CD14-positive monocyte (primary cell): ENCODE measurements at regions not wholly inside any gene's neighbourhood (a gene's known extent, or its start where the extent isn't known, plus 50 kb on each side); places are given as distances from the start of the nearest gene placed in this dataset.

Experiments
- DNase-seq, 3 donors: peaks; one replicate each; pipeline ENCODE4 v3.0.0-alpha.2; 2011 to 2022
- H2AFZ ChIP-seq: 2 replicates; pipeline ENCODE4 v1.6.0; 2012; ENCODE audit warnings: mild to moderate bottlenecking, low read depth, low read length, inconsistent platforms; ENCODE audit not compliant: insufficient read depth, poor library complexity, severe bottlenecking
- H3K27ac ChIP-seq, 2 donors: 1 replicate in 1 of 2; 2 replicates in 1 of 2; pipeline ENCODE4 v1.5.1; 2012 to 2013; ENCODE audit warnings: low read length in 2 of 2, control low read depth in 1 of 2, inconsistent platforms in 1 of 2, low read depth in 1 of 2, mild to moderate bottlenecking in 1 of 2
- H3K27me3 ChIP-seq, 2 donors: one replicate each; pipeline versions ENCODE4 v1.6.0 to v1.6.1; 2011 to 2013; ENCODE audit warnings: low read length in 2 of 2; ENCODE audit not compliant: control insufficient read depth in 2 of 2, insufficient read depth in 2 of 2
- H3K36me3 ChIP-seq, 2 donors: replicated peaks in 1 of 2; 1 replicate in 1 of 2; 2 replicates in 1 of 2; pipeline versions ENCODE4 v1.5.1 to v1.6.1; 2012 to 2013; ENCODE audit warnings: low read length in 2 of 2, control low read depth in 1 of 2, inconsistent platforms in 1 of 2, mild to moderate bottlenecking in 1 of 2; ENCODE audit not compliant: insufficient read depth in 2 of 2, control insufficient read depth in 1 of 2
- H3K4me1 ChIP-seq, 2 donors: 1 replicate in 1 of 2; 2 replicates in 1 of 2; pipeline versions ENCODE4 v1.5.1 to v1.6.1; 2012 to 2013; ENCODE audit warnings: low read length in 2 of 2, control low read depth in 1 of 2, inconsistent platforms in 1 of 2, mild to moderate bottlenecking in 1 of 2, moderate library complexity in 1 of 2; ENCODE audit not compliant: insufficient read depth in 2 of 2, control insufficient read depth in 1 of 2
- H3K4me2 ChIP-seq: replicated peaks from 2 replicates; pipeline ENCODE3; 2012; ENCODE audit warnings: low read length, moderate library complexity, mild to moderate bottlenecking; ENCODE audit not compliant: poor library complexity, severe bottlenecking; ENCODE audit errors: extremely low read depth
- H3K4me3 ChIP-seq, 3 experiments: fragments of 200-600 bp in 1 of 3; sonication (generic) in 1 of 3; replicated peaks in 1 of 3; 1 replicate in 2 of 3; 2 replicates in 1 of 3; pipeline ENCODE4 v1.5.1; 2011 to 2013; ENCODE audit warnings: low read length in 3 of 3, mild to moderate bottlenecking in 3 of 3, control low read depth in 2 of 3, low read depth in 2 of 3, inconsistent platforms in 1 of 3, moderate library complexity in 1 of 3
- H3K79me2 ChIP-seq: 2 replicates; pipeline ENCODE4 v1.6.0; 2012; ENCODE audit warnings: mild to moderate bottlenecking, control low read depth, inconsistent platforms, low read length, moderate library complexity; ENCODE audit not compliant: insufficient read depth
- H3K9ac ChIP-seq: 2 replicates; pipeline ENCODE4 v1.6.0; 2017; ENCODE audit warnings: low read length, mild to moderate bottlenecking; ENCODE audit not compliant: insufficient read depth, poor library complexity, severe bottlenecking
- H3K9me3 ChIP-seq, 2 donors: replicated peaks in 1 of 2; 1 replicate in 1 of 2; 2 replicates in 1 of 2; pipeline versions ENCODE4 v1.5.1 to v1.6.1; 2012 to 2013; ENCODE audit warnings: low read length in 2 of 2, control low read depth in 1 of 2; ENCODE audit not compliant: control insufficient read depth in 1 of 2, insufficient read depth in 1 of 2
- H4K20me1 ChIP-seq: 2 replicates; pipeline ENCODE4 v1.6.0; 2012; ENCODE audit warnings: mild to moderate bottlenecking, low read length, control low read depth, moderate library complexity; ENCODE audit not compliant: insufficient read depth
- H3K27ac Mint-ChIP-seq, 7 donors: one replicate each; pipeline ENCODE4 v1.8.0; 2020; ENCODE audit warnings: mild to moderate bottlenecking in 7 of 7, mixed read lengths in 7 of 7, moderate library complexity in 6 of 7, inconsistent platforms in 2 of 7
- H3K27me3 Mint-ChIP-seq, 3 donors: one replicate each; pipeline ENCODE4 v1.8.0; 2021 to 2022; ENCODE audit warnings: low read depth in 3 of 3, mild to moderate bottlenecking in 3 of 3, mixed read lengths in 3 of 3, moderate library complexity in 3 of 3, inconsistent platforms in 1 of 3
- H3K36me3 Mint-ChIP-seq, 2 donors: one replicate each; pipeline ENCODE4 v1.8.0; 2020; ENCODE audit warnings: mixed read lengths in 2 of 2, inconsistent platforms in 1 of 2, mild to moderate bottlenecking in 1 of 2
- H3K4me1 Mint-ChIP-seq: one replicate; pipeline ENCODE4 v1.8.0; 2020; ENCODE audit warnings: mild to moderate bottlenecking, mixed read lengths
- H3K4me3 Mint-ChIP-seq, 2 donors: one replicate each; pipeline ENCODE4 v1.8.0; 2020; ENCODE audit warnings: mild to moderate bottlenecking in 2 of 2, mixed read lengths in 2 of 2, moderate library complexity in 1 of 2
- H3K9me3 Mint-ChIP-seq, 7 donors: one replicate each; pipeline ENCODE4 v1.8.0; 2020 to 2022; ENCODE audit warnings: mixed read lengths in 7 of 7, mild to moderate bottlenecking in 6 of 7, moderate library complexity in 6 of 7, inconsistent platforms in 2 of 7
- CTCF ChIP-seq: fragments of 200-600 bp; IDR thresholded peaks from one replicate; pipeline ENCODE4 v1.8.0; 2022; ENCODE audit warnings: antibody characterized with exemption, mild to moderate bottlenecking
- WGBS: methylation state at CpG from one replicate; pipeline ENCODE4 v1.1.5; 2013; ENCODE audit warnings: missing lambda C conversion rate; ENCODE audit not compliant: insufficient coverage; 5-methylcytosine and 5-hydroxymethylcytosine counted together
- intact Hi-C, 2 donors: fragments of 100-400 bp; cut with micrococcal nuclease; formaldehyde crosslinking; loops; one replicate each; pipeline versions ENCODE4 v1.15.0 to v1.15.1; 2023

- Histone ChIP-seq H3K79me2 (no peaks in the 10 kb centered on the region), H3K4me1 (no peaks in the 10 kb centered on the region), H3K4me3 (no peak overlapping the region), H3K4me2 (no peak overlapping the region), H4K20me1 (no peaks in the 10 kb centered on the region), H3K9me3 (peaks cover 0 to 13% of the 10 kb centered on the region in 2 donors), H3K36me3 (no peaks in the 10 kb centered on the region), H2AFZ (no peak overlapping the region), H3K9ac (no peak overlapping the region), H3K27me3 (no peaks in the 10 kb centered on the region), H3K27ac (no peak overlapping the region)
- H3K4me1 Mint-ChIP-seq = no peaks in the 10 kb centered on the region
- H3K27ac Mint-ChIP-seq = peak overlapping the region in 1 of 7 donors; percentile 12
- no peaks in the 10 kb centered on the region for H3K36me3 Mint-ChIP-seq
- intact Hi-C loops = no loop called here
- TF ChIP-seq CTCF = no peak
- H3K4me3 Mint-ChIP-seq = no peak overlapping the region
- no CpG with 5 or more reads among the region's 1 CpG for WGBS
- DNase-seq = no peak
- H3K27me3 Mint-ChIP-seq = peaks cover 0 to 3% (median 0%) of the 10 kb centered on the region in 3 donors
- H3K9me3 Mint-ChIP-seq = peaks cover 6 to 22% (median 13%) of the 10 kb centered on the region in 7 donors
Observed at GRCh38 chr19:31894451-31894850, 451.0 kb upstream of the ZNF507 start.

- Histone ChIP-seq H3K27ac (no peak overlapping the region), H3K4me3 (no peak overlapping the region), H3K79me2 (no peaks in the 10 kb centered on the region), H3K27me3 (no peaks in the 10 kb centered on the region), H2AFZ (no peak overlapping the region), H4K20me1 (no peaks in the 10 kb centered on the region), H3K4me2 (no peak overlapping the region), H3K4me1 (no peaks in the 10 kb centered on the region), H3K36me3 (no peaks in the 10 kb centered on the region), H3K9me3 (peaks cover 0 to 13% of the 10 kb centered on the region in 2 donors), H3K9ac (no peak overlapping the region)
- no peaks in the 10 kb centered on the region for H3K4me1 Mint-ChIP-seq
- intact Hi-C loops = no loop called here
- peaks cover 0 to 3% (median 0%) of the 10 kb centered on the region in 3 donors for H3K27me3 Mint-ChIP-seq
- no peaks in the 10 kb centered on the region for H3K36me3 Mint-ChIP-seq
- peaks cover 9 to 25% (median 12%) of the 10 kb centered on the region in 7 donors for H3K9me3 Mint-ChIP-seq
- no peak for DNase-seq
- 100% methylated on average over 1 of the region's 3 CpGs for WGBS
- no peak overlapping the region for H3K27ac Mint-ChIP-seq
- H3K4me3 Mint-ChIP-seq = no peak overlapping the region
- no peak for TF ChIP-seq CTCF
Observed at GRCh38 chr19:31897292-31897691, 448.1 kb upstream of the ZNF507 start.
